ENCODE measurements at regions not wholly inside any gene's neighbourhood (a gene's known extent, or its start where the extent isn't known, plus 50 kb on each side); places are given as distances from the start of the nearest gene placed in this dataset.

DNA sequence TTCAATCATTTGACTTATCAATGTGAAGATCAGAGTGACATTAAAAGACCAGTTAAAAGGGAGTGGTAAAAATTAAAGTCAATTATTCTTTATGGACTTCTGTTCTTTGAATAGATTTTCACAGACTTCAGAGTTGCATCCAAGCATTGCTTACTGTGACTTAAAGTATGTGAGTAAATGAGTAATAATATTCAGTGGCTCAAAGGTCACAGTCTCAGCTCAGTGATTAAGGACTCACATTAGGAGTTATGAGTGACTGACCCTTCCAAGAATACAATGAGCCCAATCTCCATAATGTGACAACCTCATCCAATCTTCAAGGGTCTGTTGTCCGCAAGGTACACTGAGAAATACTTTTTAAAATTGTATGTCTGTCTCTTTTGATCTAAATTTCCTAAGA lies 811.2 kb downstream of the BRINP1 start:
- TF ChIP-seq, protein P1, sequence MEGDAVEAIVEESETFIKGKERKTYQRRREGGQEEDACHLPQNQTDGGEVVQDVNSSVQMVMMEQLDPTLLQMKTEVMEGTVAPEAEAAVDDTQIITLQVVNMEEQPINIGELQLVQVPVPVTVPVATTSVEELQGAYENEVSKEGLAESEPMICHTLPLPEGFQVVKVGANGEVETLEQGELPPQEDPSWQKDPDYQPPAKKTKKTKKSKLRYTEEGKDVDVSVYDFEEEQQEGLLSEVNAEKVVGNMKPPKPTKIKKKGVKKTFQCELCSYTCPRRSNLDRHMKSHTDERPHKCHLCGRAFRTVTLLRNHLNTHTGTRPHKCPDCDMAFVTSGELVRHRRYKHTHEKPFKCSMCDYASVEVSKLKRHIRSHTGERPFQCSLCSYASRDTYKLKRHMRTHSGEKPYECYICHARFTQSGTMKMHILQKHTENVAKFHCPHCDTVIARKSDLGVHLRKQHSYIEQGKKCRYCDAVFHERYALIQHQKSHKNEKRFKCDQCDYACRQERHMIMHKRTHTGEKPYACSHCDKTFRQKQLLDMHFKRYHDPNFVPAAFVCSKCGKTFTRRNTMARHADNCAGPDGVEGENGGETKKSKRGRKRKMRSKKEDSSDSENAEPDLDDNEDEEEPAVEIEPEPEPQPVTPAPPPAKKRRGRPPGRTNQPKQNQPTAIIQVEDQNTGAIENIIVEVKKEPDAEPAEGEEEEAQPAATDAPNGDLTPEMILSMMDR (IDR thresholded peaks at IDR 0.05): no peak
- no peak for TF ChIP-seq SIN3A (IDR thresholded peaks at IDR 0.05; ENCODE audit: borderline replicate concordance, insufficient read depth, low read depth, low read length)
- TF ChIP-seq, protein P2, sequence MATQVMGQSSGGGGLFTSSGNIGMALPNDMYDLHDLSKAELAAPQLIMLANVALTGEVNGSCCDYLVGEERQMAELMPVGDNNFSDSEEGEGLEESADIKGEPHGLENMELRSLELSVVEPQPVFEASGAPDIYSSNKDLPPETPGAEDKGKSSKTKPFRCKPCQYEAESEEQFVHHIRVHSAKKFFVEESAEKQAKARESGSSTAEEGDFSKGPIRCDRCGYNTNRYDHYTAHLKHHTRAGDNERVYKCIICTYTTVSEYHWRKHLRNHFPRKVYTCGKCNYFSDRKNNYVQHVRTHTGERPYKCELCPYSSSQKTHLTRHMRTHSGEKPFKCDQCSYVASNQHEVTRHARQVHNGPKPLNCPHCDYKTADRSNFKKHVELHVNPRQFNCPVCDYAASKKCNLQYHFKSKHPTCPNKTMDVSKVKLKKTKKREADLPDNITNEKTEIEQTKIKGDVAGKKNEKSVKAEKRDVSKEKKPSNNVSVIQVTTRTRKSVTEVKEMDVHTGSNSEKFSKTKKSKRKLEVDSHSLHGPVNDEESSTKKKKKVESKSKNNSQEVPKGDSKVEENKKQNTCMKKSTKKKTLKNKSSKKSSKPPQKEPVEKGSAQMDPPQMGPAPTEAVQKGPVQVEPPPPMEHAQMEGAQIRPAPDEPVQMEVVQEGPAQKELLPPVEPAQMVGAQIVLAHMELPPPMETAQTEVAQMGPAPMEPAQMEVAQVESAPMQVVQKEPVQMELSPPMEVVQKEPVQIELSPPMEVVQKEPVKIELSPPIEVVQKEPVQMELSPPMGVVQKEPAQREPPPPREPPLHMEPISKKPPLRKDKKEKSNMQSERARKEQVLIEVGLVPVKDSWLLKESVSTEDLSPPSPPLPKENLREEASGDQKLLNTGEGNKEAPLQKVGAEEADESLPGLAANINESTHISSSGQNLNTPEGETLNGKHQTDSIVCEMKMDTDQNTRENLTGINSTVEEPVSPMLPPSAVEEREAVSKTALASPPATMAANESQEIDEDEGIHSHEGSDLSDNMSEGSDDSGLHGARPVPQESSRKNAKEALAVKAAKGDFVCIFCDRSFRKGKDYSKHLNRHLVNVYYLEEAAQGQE (IDR thresholded peaks at IDR 0.05; ENCODE audit: insufficient read depth in 1 of 2, low read depth in 2 of 2, low read length in 1 of 2): no peak
- TF ChIP-seq TCF7L2 (IDR thresholded peaks at IDR 0.05; ENCODE audit: low read depth, low read length): no peak
- no peak for TF ChIP-seq POLR2AphosphoS5 (IDR thresholded peaks at IDR 0.05; ENCODE audit: low read depth, low read length)
- ChIA-PET CTCF (no interaction called here), POLR2A (no interaction called here)
- Histone ChIP-seq H3K4me3 (ENCODE audit: low read depth in 2 of 2, low read length in 2 of 2) (no peak overlapping the region), H3K4me1 (ENCODE audit: control insufficient read depth, insufficient read depth, low read length) (no peaks in the 10 kb centered on the region), H3K27me3 (ENCODE audit: control insufficient read depth, insufficient read depth, low read length) (no peaks in the 10 kb centered on the region), H3K36me3 (ENCODE audit: control insufficient read depth, insufficient read depth, low read length) (no peaks in the 10 kb centered on the region), H3K27ac (ENCODE audit: low read length) (no peak overlapping the region), H3K9me3 (ENCODE audit: control insufficient read depth, insufficient read depth, low read depth, low read length) (no peaks in the 10 kb centered on the region)
- in situ Hi-C loops (cut with HindIII; ENCODE audit: low pct_unique_long_range_greater_than_20kb, low sequenced_read_pairs): no loop called here
- no TSS peak for BruUV-seq (replicated peaks)
- ATAC-seq (no peak), DNase-seq (ENCODE audit: low read depth, low spot score) (no peak)
- intact Hi-C loops (cut with micrococcal nuclease; ENCODE audit: unreplicated experiment): no loop called here

DNA sequence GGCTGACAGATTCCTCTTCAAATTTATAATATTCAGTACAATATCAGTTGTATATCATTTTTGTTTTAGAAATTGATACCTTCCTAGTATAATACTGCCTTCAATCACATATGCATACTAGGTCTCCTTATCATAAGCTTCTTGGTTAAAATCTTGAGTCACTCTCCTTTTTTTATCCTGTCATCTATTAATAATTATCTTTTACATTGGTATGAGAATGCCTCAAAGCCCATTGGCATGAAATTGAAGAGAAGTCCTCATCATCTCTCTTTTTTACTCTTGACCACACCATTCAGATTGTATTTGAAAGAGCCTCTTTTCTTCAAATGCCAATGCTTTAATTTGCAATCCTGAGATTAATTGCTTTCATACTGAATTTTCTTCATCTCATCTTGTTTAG lies 810.3 kb downstream of the BRINP1 start:
- H3K9me3 ChIP-seq (ENCODE audit: control insufficient read depth, insufficient read depth, low read depth, low read length): no peaks in the 10 kb centered on the region
- intact Hi-C loops (cut with micrococcal nuclease; ENCODE audit: unreplicated experiment) (no loop called here), in situ Hi-C loops (cut with HindIII; ENCODE audit: low pct_unique_long_range_greater_than_20kb, low sequenced_read_pairs) (no loop called here)
- no peak overlapping the region for H3K27ac ChIP-seq (ENCODE audit: low read length)
- no TSS peak for BruUV-seq (replicated peaks)
- H3K36me3 ChIP-seq (ENCODE audit: control insufficient read depth, insufficient read depth, low read length): no peaks in the 10 kb centered on the region
- POLR2A ChIA-PET: no interaction called here
- DNase-seq (ENCODE audit: low read depth, low spot score) (no peak), ATAC-seq (no peak)
- no peaks in the 10 kb centered on the region for H3K4me1 ChIP-seq (ENCODE audit: control insufficient read depth, insufficient read depth, low read length)
- no peak overlapping the region for H3K4me3 ChIP-seq (ENCODE audit: low read depth in 2 of 2, low read length in 2 of 2)
- TF ChIP-seq, protein P1 (IDR thresholded peaks at IDR 0.05): no peak
- TF ChIP-seq TCF7L2 (IDR thresholded peaks at IDR 0.05; ENCODE audit: low read depth, low read length) (no peak), SIN3A (IDR thresholded peaks at IDR 0.05; ENCODE audit: borderline replicate concordance, insufficient read depth, low read depth, low read length) (no peak), POLR2AphosphoS5 (IDR thresholded peaks at IDR 0.05; ENCODE audit: low read depth, low read length) (no peak)
- TF ChIP-seq, protein P2 (IDR thresholded peaks at IDR 0.05; ENCODE audit: insufficient read depth in 1 of 2, low read depth in 2 of 2, low read length in 1 of 2): no peak
- CTCF ChIA-PET: no interaction called here
- no peaks in the 10 kb centered on the region for H3K27me3 ChIP-seq (ENCODE audit: control insufficient read depth, insufficient read depth, low read length)

Measured in Panc1 (cell line).